ENCODE measurements at regions not wholly inside any gene's neighbourhood (a gene's known extent, or its start where the extent isn't known, plus 50 kb on each side); places are given as distances from the start of the nearest gene placed in this dataset.
"Not testable (repeated sequence)": the region's sequence is repeated elsewhere in the genome, so short reads cannot be mapped to it uniquely, and the experiment has no call there.

GRCh38 chr2:131425231-131425941 is 50.5 kb upstream of the TUBA3D start:
- no peak for TF ChIP-seq POLR2A (IDR thresholded peaks at IDR 0.05; ENCODE audit: low read depth, low read length)
- FAIRE-seq: no peak
- no peak for DNase-seq (ENCODE audit: insufficient read length, low spot score)

- FAIRE-seq; DNase-seq (ENCODE audit: insufficient read length, low spot score): not testable (repeated sequence)
Measured at GRCh38 chr2:131424605-131425114, 51.3 kb upstream of the TUBA3D start.

- not testable (repeated sequence) for DNase-seq (ENCODE audit: insufficient read length, low spot score)
- peak; percentile 94 for FAIRE-seq
Measured at GRCh38 chr2:131420751-131421150, 55.2 kb upstream of the TUBA3D start.

GRCh38 chr2:131419441-131419840 is 55.5 kb upstream of the RAB6D start:
- no peak for TF ChIP-seq POLR2A (IDR thresholded peaks at IDR 0.05; ENCODE audit: low read depth, low read length)
- DNase-seq (ENCODE audit: insufficient read length, low spot score) (no peak), FAIRE-seq (no peak)

GRCh38 chr2:131418625-131419024 is 54.7 kb upstream of the RAB6D start:
- DNase-seq (ENCODE audit: insufficient read length, low spot score) (no peak), FAIRE-seq (no peak)
- no peak for TF ChIP-seq POLR2A (IDR thresholded peaks at IDR 0.05; ENCODE audit: low read depth, low read length)

- DNase-seq (ENCODE audit: insufficient read length, low spot score): no peak
- TF ChIP-seq POLR2A (IDR thresholded peaks at IDR 0.05; ENCODE audit: low read depth, low read length): no peak
- no peak for FAIRE-seq
Measured at GRCh38 chr2:131417886-131418285, 53.9 kb upstream of the RAB6D start.

- TF ChIP-seq POLR2A (IDR thresholded peaks at IDR 0.05; ENCODE audit: low read depth, low read length): no peak
Measured at GRCh38 chr2:131413785-131414184, 49.8 kb upstream of the RAB6D start.

More at GRCh38 chr2:131413785-131414184, 49.8 kb upstream of the RAB6D start:
- FAIRE-seq: no peak
- no peak for DNase-seq (ENCODE audit: insufficient read length, low spot score)
